Myocyte (in vitro differentiated cells): ENCODE measurements at regions not wholly inside any gene's neighbourhood (a gene's known extent, or its start where the extent isn't known, plus 50 kb on each side); places are given as distances from the start of the nearest gene placed in this dataset.
A peak's percentile ranks its signal among the peaks of the same experiment; 100 is the strongest.

Experiments used
- DNase-seq: peaks from one replicate; pipeline ENCODE4 v3.0.0-alpha.2; 2012; ENCODE audit warnings: low read depth

- no peak for DNase-seq
Measured at GRCh38 chr3:162285259-162285658, 788.7 kb downstream of the OTOL1 start.

- DNase-seq = no peak
Measured at GRCh38 chr3:162287600-162287999, 791.0 kb downstream of the OTOL1 start.

GRCh38 chr3:162292409-162292808 lies 795.8 kb downstream of the OTOL1 start:
- DNase-seq = no peak

GRCh38 chr3:162295323-162295983 lies 798.8 kb downstream of the OTOL1 start:
- peak; percentile 62 for DNase-seq

GRCh38 chr3:162302983-162303624 lies 806.5 kb downstream of the OTOL1 start:
- peak; percentile 24 for DNase-seq

GRCh38 chr3:162317046-162317445 lies 820.4 kb downstream of the OTOL1 start:
- no peak for DNase-seq

GRCh38 chr3:162328649-162329048 lies 832.0 kb downstream of the OTOL1 start:
- DNase-seq = no peak

GRCh38 chr3:162329514-162329913 lies 832.9 kb downstream of the OTOL1 start:
- no peak for DNase-seq

- peak; percentile 5 for DNase-seq
Measured at GRCh38 chr3:162332344-162332743, 835.7 kb downstream of the OTOL1 start.

- DNase-seq = no peak
Measured at GRCh38 chr3:162334537-162334936, 837.9 kb downstream of the OTOL1 start.

- peak; percentile 24 for DNase-seq
Measured at GRCh38 chr3:162337630-162338029, 841.0 kb downstream of the OTOL1 start.

GRCh38 chr3:162338514-162338913 lies 841.9 kb downstream of the OTOL1 start:
- peak; percentile 67 for DNase-seq

GRCh38 chr3:162348912-162349311 lies 852.3 kb downstream of the OTOL1 start:
- DNase-seq = no peak

- no peak for DNase-seq
Measured at GRCh38 chr3:162353414-162353813, 856.8 kb downstream of the OTOL1 start.

GRCh38 chr3:162354356-162354755 lies 857.7 kb downstream of the OTOL1 start:
- no peak for DNase-seq

- no peak for DNase-seq
Measured at GRCh38 chr3:162365066-162365719, 868.6 kb downstream of the OTOL1 start.

- no peak for DNase-seq
Measured at GRCh38 chr3:162366166-162366766, 869.7 kb downstream of the OTOL1 start.

GRCh38 chr3:162367429-162368260 lies 871.0 kb downstream of the OTOL1 start:
- DNase-seq = no peak

GRCh38 chr3:162368417-162368816 lies 871.8 kb downstream of the OTOL1 start:
- DNase-seq = no peak

GRCh38 chr3:162369306-162369705 lies 872.7 kb downstream of the OTOL1 start:
- DNase-seq = no peak

- peak; percentile 94 for DNase-seq
Measured at GRCh38 chr3:162370141-162370540, 873.5 kb downstream of the OTOL1 start.
